ENCODE measurements at regions not wholly inside any gene's neighbourhood (a gene's known extent, or its start where the extent isn't known, plus 50 kb on each side); places are given as distances from the start of the nearest gene placed in this dataset.

DNA sequence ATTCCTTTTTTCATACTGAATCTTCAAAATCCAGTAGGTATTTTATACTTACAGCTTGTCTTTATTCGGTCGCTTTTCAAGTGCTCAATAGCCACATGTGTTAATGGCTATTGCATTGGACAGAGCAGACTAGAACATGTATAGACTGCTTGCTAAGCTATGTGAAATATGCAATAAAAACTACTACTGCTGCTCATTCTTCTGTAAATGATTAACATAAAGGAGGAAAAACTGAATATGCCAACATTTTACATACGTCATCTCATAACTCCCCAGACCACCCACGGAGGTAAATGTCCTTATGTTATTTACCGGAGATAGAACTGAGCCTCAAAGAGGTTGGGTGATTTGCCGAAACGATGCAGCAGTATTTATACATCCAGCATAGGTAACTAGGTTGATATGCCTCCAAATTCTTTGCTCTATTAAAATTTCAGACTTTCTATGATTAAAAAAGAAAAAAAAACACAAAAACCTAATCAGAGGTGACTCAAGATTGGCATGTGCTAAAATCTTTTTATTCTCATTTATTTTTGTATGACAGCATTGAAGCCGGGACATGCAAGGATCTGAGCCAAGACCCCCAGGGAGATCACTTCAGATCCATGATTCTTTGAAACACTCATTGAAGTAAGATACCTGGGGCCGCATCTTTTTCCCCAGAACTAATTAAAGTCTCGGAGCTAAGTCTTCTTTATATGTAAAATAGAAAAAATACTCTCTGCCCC is 78.5 kb upstream of the OR5AK2 start:
- no peaks in the 10 kb centered on the region; the same call in 1 of the 2 replicates for H3K27me3 ChIP-seq (ENCODE audit: low read depth, low read length)
- no peaks in the 10 kb centered on the region for H3K79me2 ChIP-seq (ENCODE audit: low read length)
- H3K4me1 ChIP-seq (ENCODE audit: low read length), result no peaks in the 10 kb centered on the region
- no peaks in the 10 kb centered on the region for H3K36me3 ChIP-seq (replicated peaks; ENCODE audit: low read depth, low read length)
- no peak overlapping the region for H3K9ac ChIP-seq (ENCODE audit: low read length)
- no peak overlapping the region for H3K4me2 ChIP-seq (ENCODE audit: low read length)
- no peaks in the 10 kb centered on the region for H3K9me3 ChIP-seq (ENCODE audit: insufficient read depth, low read length)
- TF ChIP-seq, protein P1, sequence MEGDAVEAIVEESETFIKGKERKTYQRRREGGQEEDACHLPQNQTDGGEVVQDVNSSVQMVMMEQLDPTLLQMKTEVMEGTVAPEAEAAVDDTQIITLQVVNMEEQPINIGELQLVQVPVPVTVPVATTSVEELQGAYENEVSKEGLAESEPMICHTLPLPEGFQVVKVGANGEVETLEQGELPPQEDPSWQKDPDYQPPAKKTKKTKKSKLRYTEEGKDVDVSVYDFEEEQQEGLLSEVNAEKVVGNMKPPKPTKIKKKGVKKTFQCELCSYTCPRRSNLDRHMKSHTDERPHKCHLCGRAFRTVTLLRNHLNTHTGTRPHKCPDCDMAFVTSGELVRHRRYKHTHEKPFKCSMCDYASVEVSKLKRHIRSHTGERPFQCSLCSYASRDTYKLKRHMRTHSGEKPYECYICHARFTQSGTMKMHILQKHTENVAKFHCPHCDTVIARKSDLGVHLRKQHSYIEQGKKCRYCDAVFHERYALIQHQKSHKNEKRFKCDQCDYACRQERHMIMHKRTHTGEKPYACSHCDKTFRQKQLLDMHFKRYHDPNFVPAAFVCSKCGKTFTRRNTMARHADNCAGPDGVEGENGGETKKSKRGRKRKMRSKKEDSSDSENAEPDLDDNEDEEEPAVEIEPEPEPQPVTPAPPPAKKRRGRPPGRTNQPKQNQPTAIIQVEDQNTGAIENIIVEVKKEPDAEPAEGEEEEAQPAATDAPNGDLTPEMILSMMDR (IDR thresholded peaks at IDR 0.05; ENCODE audit: low read depth, low read length), result no peak
- no peak for TF ChIP-seq EZH2phosphoT487 (IDR thresholded peaks at IDR 0.05; ENCODE audit: low read depth)
- H3K27ac ChIP-seq (ENCODE audit: low read length), result no peak overlapping the region
- no peak overlapping the region for H2AFZ ChIP-seq (ENCODE audit: low read depth, low read length)
- no peaks in the 10 kb centered on the region for H4K20me1 ChIP-seq (ENCODE audit: insufficient read depth, low read length)
- H3K4me3 ChIP-seq (ENCODE audit: low read length), result no peak overlapping the region

DNA sequence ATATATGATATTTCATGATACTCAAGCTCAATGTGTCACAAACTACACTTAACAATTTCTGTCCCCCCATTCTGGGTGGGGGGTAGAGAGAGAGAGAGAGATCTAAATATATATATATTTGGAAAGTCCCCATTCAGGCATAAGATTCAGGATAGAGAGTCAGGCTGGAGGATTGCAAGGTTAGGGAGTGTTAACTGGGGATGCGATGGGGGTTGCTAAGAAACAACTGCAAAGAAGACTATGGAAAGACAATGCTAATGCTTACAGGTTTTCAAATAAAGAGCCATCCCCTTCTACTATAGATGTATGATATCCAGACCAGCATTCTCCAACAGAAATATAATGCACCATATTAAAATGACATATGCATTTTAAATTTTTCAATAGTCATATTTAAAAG is 79.2 kb upstream of the OR5AK2 start:
- H4K20me1 ChIP-seq (ENCODE audit: insufficient read depth, low read length), result no peaks in the 10 kb centered on the region
- H3K4me3 ChIP-seq (ENCODE audit: low read length), result no peak overlapping the region
- H3K27ac ChIP-seq (ENCODE audit: low read length), result no peak overlapping the region
- no peak overlapping the region for H3K4me2 ChIP-seq (ENCODE audit: low read length)
- H3K9ac ChIP-seq (ENCODE audit: low read length), result no peak overlapping the region
- no peak for TF ChIP-seq EZH2phosphoT487 (IDR thresholded peaks at IDR 0.05; ENCODE audit: low read depth)
- TF ChIP-seq, protein P1 (IDR thresholded peaks at IDR 0.05; ENCODE audit: low read depth, low read length), result no peak
- no peaks in the 10 kb centered on the region for H3K4me1 ChIP-seq (ENCODE audit: low read length)
- no peaks in the 10 kb centered on the region for H3K36me3 ChIP-seq (replicated peaks; ENCODE audit: low read depth, low read length)
- H3K79me2 ChIP-seq (ENCODE audit: low read length), result no peaks in the 10 kb centered on the region
- no peak overlapping the region for H2AFZ ChIP-seq (ENCODE audit: low read depth, low read length)
- no peaks in the 10 kb centered on the region; the same call in 1 of the 2 replicates for H3K27me3 ChIP-seq (ENCODE audit: low read depth, low read length)
- no peaks in the 10 kb centered on the region for H3K9me3 ChIP-seq (ENCODE audit: insufficient read depth, low read length)

DNA sequence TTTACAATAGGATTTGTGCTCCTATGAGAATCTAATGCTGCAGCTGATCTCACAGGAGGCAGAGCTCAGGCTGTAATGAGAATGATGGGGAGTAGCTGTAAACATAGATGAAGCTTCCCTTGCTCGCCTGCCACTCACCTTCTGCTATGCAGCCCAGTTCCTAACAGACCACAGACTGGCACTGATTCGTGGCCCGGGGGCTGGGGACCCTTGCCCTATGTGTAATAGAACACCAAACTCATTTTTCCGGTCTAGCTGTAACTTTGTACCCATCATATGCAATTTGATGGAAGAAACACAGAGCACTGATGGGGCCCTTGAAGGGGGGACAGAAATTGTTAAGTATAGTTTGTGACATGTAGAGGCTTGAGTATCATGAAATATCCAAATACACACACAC is 79.6 kb upstream of the OR5AK2 start:
- Histone ChIP-seq H3K4me2 (ENCODE audit: low read length) (no peak overlapping the region), H3K36me3 (replicated peaks; ENCODE audit: low read depth, low read length) (no peaks in the 10 kb centered on the region), H3K4me3 (ENCODE audit: low read length) (no peak overlapping the region), H3K9me3 (ENCODE audit: insufficient read depth, low read length) (no peaks in the 10 kb centered on the region), H3K4me1 (ENCODE audit: low read length) (no peaks in the 10 kb centered on the region), H3K79me2 (ENCODE audit: low read length) (no peaks in the 10 kb centered on the region), H3K9ac (ENCODE audit: low read length) (no peak overlapping the region), H2AFZ (ENCODE audit: low read depth, low read length) (no peak overlapping the region), H3K27ac (ENCODE audit: low read length) (no peak overlapping the region), H3K27me3 (ENCODE audit: low read depth, low read length) (peaks cover under 1% of the 10 kb centered on the region; the same call in 1 of the 2 replicates), H4K20me1 (ENCODE audit: insufficient read depth, low read length) (no peaks in the 10 kb centered on the region)
- TF ChIP-seq EZH2phosphoT487 (IDR thresholded peaks at IDR 0.05; ENCODE audit: low read depth), result no peak
- TF ChIP-seq, protein P1 (IDR thresholded peaks at IDR 0.05; ENCODE audit: low read depth, low read length), result no peak

DNA sequence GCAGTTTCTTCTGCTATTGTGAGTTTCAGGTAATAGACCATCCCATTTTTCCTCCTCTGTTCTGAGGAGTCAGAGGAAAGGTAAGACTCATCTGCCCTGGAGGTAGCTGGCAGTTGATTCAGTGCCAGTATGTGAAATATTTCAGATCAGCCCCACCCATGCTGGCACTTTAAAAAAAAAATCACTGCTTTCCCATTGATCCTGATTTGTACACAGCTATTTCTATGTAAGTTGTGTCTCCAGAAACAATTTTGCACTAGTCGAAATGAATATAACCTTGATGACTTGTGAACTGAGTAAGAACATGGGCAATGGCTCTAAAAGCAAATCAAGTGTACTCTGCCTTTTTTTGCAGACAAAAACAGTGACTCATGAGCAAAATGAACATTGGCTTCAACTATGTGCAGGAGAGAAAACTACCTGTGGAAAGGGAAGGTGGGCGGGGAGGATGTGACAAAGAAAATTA is 82.0 kb upstream of the OR5AK2 start:
- H3K4me1 ChIP-seq (ENCODE audit: low read length), result no peaks in the 10 kb centered on the region
- no peaks in the 10 kb centered on the region for H3K9me3 ChIP-seq (ENCODE audit: insufficient read depth, low read length)
- H3K4me2 ChIP-seq (ENCODE audit: low read length), result no peak overlapping the region
- no peak overlapping the region for H2AFZ ChIP-seq (ENCODE audit: low read depth, low read length)
- no peak overlapping the region for H3K4me3 ChIP-seq (ENCODE audit: low read length)
- no peaks in the 10 kb centered on the region for H3K36me3 ChIP-seq (replicated peaks; ENCODE audit: low read depth, low read length)
- no peak overlapping the region for H3K27ac ChIP-seq (ENCODE audit: low read length)
- peaks cover 5% of the 10 kb centered on the region; the same call in 1 of the 2 replicates for H3K27me3 ChIP-seq (ENCODE audit: low read depth, low read length)
- H3K9ac ChIP-seq (ENCODE audit: low read length), result no peak overlapping the region
- H4K20me1 ChIP-seq (ENCODE audit: insufficient read depth, low read length), result no peaks in the 10 kb centered on the region
- no peak for TF ChIP-seq EZH2phosphoT487 (IDR thresholded peaks at IDR 0.05; ENCODE audit: low read depth)
- TF ChIP-seq, protein P1 (IDR thresholded peaks at IDR 0.05; ENCODE audit: low read depth, low read length), result no peak
- no peaks in the 10 kb centered on the region for H3K79me2 ChIP-seq (ENCODE audit: low read length)
